Right cardiac atrium (tissue), 5 donors: ENCODE measurements at regions not wholly inside any gene's neighbourhood (a gene's known extent, or its start where the extent isn't known, plus 50 kb on each side); places are given as distances from the start of the nearest gene placed in this dataset.
A peak's percentile ranks its signal among the peaks of the same experiment; 100 is the strongest.

Experiments used
- ATAC-seq, 2 donors: fragments of 200-7000 bp; cut with Tn5 transposase; one replicate each; pipeline versions ENCODE4 v1.8.0 to v1.9.1; 2020; ENCODE audit warnings: moderate library complexity in 2 of 2, mild to moderate bottlenecking in 1 of 2
- DNase-seq, 3 donors: peaks; one replicate each; pipeline ENCODE4 v3.0.0-alpha.2; 2020
- H3K27ac ChIP-seq: one replicate; pipeline ENCODE4 v1.5.1; 2013; ENCODE audit warnings: mild to moderate bottlenecking, low read length, control low read depth, moderate library complexity
- H3K27me3 ChIP-seq: one replicate; pipeline ENCODE4 v1.6.1; 2013; ENCODE audit not compliant: control insufficient read depth, insufficient read depth
- H3K4me1 ChIP-seq: one replicate; pipeline ENCODE4 v1.6.1; 2013; ENCODE audit warnings: low read length; ENCODE audit not compliant: control insufficient read depth, insufficient read depth
- H3K4me3 ChIP-seq: one replicate; pipeline ENCODE4 v1.5.1; 2013; ENCODE audit warnings: low read length, control low read depth
- H3K9me3 ChIP-seq: one replicate; pipeline ENCODE4 v1.6.1; 2013; ENCODE audit warnings: low read length; ENCODE audit not compliant: control insufficient read depth
- WGBS: extraction: QIAGEN DNeasy Blood & Tissue Kit; methylation state at CpG from one replicate; pipeline ENCODE4 v1.1.7; 2013; 5-methylcytosine and 5-hydroxymethylcytosine counted together
- intact Hi-C, 4 donors: fragments of 100-400 bp; cut with DNase I; formaldehyde crosslinking; loops; one replicate each; pipeline versions ENCODE4 v1.11.0 to v1.14.0; 2022 to 2023
- donor health status: healthy with polysubstance abuse.
- donor health status: DM: no; HTN: yes; CAD: no.
- donor health status: DM: no; HTN: no; CAD: no.
- donor health status: DM: no; HTN: yes; CAD: no; lungs with severe emphysema.
- donor health status: DM: yes; HTN: yes; CAD: no.

- intact Hi-C loops, result no loop called here
- Histone ChIP-seq H3K27ac (no peak overlapping the region), H3K4me1 (no peaks in the 10 kb centered on the region), H3K4me3 (no peak overlapping the region), H3K9me3 (no peaks in the 10 kb centered on the region), H3K27me3 (no peaks in the 10 kb centered on the region)
- ATAC-seq (no peak), DNase-seq (no peak)
- 94% methylated on average over 2 of the region's 2 CpGs for WGBS
These were observed 275.7 kb downstream of the TLR4 start for GRCh38 chr9:117979914-117980313.

DNA sequence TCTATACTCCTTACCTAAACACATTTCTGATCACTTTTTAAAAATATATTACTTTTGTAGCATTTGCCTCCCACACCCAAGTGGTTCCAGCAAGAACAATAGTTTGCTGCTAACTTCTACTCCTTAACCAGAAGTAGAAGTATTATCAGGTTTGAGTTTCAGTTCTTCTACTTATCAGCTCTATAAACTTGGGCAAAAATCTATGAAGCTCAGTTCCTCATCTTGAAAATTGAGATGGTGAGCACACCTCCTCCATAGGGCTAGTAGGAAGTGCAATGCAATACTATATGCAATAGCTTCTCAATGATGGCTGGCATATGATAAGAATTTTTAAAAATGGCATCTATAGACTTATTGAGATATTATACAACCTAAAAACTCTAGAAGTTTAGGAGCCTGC, 283.7 kb downstream of the TLR4 start:
- no peaks in the 10 kb centered on the region for H3K27me3 ChIP-seq
- no peak overlapping the region for H3K27ac ChIP-seq
- DNase-seq (no peak), ATAC-seq (no peak)
- no peaks in the 10 kb centered on the region for H3K4me1 ChIP-seq
- no peak overlapping the region for H3K4me3 ChIP-seq
- intact Hi-C loops, result no loop called here
- H3K9me3 ChIP-seq, result no peaks in the 10 kb centered on the region

DNA sequence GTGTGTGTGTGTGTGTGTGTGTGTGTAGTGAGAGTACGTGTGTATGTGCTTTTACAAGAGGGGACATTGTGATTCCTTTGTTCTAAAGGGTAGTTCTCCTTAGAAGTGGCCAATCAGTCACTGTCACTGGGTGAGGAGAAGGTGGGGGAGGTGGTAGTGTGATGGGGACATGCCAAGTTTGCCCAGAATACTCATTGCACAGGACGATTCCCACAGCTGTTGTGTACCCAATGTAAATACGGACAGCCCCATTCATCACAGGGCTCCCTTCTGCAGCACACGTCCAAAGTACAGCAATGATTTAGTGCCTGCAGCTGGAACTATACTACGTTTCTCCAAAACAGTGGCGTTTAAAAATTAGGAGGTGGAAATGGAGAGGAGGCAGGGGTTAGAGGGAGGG, 287.8 kb downstream of the TLR4 start:
- no peaks in the 10 kb centered on the region for H3K27me3 ChIP-seq
- WGBS, result 39% methylated on average over 6 of the region's 6 CpGs
- ATAC-seq (no peak), DNase-seq (no peak)
- no peak overlapping the region for H3K27ac ChIP-seq
- no peaks in the 10 kb centered on the region for H3K4me1 ChIP-seq
- no peak overlapping the region for H3K4me3 ChIP-seq
- H3K9me3 ChIP-seq, result no peaks in the 10 kb centered on the region
- intact Hi-C loops, result no loop called here

GRCh38 chr9:118000581-118000980, 296.4 kb downstream of the TLR4 start:
- H3K4me3 ChIP-seq, result no peak overlapping the region
- no peaks in the 10 kb centered on the region for H3K9me3 ChIP-seq
- H3K4me1 ChIP-seq, result no peaks in the 10 kb centered on the region
- 80% methylated on average over 3 of the region's 3 CpGs for WGBS
- H3K27me3 ChIP-seq, result no peaks in the 10 kb centered on the region
- intact Hi-C loops, result no loop called here
- H3K27ac ChIP-seq, result no peak overlapping the region
- DNase-seq (no peak), ATAC-seq (no peak)

DNA sequence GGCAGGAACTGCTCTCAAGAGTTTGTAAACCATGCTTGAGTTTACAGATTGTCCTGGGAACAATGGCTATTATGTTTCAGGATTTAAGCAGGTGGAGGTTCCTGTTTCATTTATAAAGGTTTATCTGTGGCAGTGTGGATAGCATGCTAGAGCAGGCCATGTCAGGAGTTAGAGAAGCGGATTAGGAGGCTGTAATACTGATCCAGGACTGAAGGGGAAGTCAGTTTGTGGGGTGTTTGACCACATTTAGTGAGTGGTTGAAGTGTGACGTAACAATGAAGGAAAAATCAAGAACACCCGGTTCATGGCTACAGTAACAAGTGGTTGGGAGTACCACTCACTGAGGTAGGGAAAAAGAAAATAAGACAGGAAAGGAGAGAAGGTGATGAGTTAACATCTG, 299.0 kb downstream of the TLR4 start:
- Histone ChIP-seq H3K4me1 (no peaks in the 10 kb centered on the region), H3K9me3 (no peaks in the 10 kb centered on the region), H3K27ac (no peak overlapping the region), H3K4me3 (no peak overlapping the region), H3K27me3 (no peaks in the 10 kb centered on the region)
- DNase-seq, result no peak
- intact Hi-C loops, result no loop called here
- 42% methylated on average over 3 of the region's 3 CpGs for WGBS
- ATAC-seq, result no peak

DNA sequence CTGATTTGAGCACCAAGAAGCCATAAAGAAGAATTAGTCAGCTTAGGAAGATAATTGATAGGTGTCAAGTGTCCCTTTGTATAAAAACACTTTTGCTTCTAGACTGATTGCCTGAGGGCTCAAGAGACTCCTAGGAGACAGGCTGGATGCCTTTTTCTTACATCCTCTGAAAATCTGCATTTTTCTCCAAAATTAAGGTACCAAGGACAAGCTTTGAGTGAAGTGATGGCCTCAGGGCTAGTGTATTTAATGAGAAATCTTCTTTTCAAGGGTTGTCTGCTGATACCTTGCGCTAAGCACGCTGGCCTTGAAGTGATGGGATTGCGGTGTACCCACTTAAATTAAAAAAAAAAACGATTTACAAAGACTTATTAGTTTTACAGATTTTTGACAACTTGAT, 304.0 kb downstream of the TLR4 start:
- WGBS, result 72% methylated on average over 4 of the region's 4 CpGs
- DNase-seq (no peak), ATAC-seq (no peak)
- intact Hi-C loops, result no loop called here
- Histone ChIP-seq H3K9me3 (no peaks in the 10 kb centered on the region), H3K27ac (no peak overlapping the region), H3K27me3 (no peaks in the 10 kb centered on the region), H3K4me1 (no peaks in the 10 kb centered on the region), H3K4me3 (no peak overlapping the region)

- DNase-seq, result no peak
- Histone ChIP-seq H3K27me3 (no peaks in the 10 kb centered on the region), H3K4me1 (no peaks in the 10 kb centered on the region), H3K4me3 (no peak overlapping the region), H3K27ac (no peak overlapping the region), H3K9me3 (no peaks in the 10 kb centered on the region)
- intact Hi-C loops, result no loop called here
- ATAC-seq, result no peak
These were observed 305.4 kb downstream of the TLR4 start for GRCh38 chr9:118009614-118010013.

DNA sequence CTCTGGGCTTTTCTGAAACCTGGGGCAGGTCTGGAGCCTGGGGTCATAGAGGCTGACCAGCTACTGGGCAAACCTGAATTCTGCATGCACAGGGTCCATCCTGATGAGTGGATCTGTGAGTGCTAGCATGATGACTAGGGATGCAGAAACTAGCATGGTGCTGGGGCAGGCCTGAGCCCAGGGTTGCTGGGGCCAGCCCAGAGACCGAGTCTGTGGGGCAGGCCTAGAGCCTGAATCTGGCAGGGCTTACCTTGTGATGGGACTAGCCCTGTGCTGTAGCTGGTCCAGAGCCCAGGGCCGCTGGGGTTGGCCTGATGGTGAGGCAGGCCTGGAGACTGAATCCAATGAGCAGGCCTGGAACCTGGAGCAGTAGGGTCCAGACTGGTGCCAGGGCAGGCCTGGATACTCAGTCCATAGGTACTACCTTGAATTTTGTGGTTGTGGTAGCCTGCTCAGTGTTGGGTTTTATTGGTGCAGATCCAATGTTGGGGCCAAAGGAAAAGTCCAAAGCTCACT, 313.5 kb downstream of the TLR4 start:
- 78% methylated on average over 2 of the region's 2 CpGs for WGBS
- Histone ChIP-seq H3K27me3 (no peaks in the 10 kb centered on the region), H3K4me1 (no peaks in the 10 kb centered on the region), H3K27ac (no peak overlapping the region), H3K9me3 (no peaks in the 10 kb centered on the region), H3K4me3 (no peak overlapping the region)
- DNase-seq, result peak in 2 of 3 donors; percentile 11 to 19
- ATAC-seq, result no peak
- intact Hi-C loops, result no loop called here

DNA sequence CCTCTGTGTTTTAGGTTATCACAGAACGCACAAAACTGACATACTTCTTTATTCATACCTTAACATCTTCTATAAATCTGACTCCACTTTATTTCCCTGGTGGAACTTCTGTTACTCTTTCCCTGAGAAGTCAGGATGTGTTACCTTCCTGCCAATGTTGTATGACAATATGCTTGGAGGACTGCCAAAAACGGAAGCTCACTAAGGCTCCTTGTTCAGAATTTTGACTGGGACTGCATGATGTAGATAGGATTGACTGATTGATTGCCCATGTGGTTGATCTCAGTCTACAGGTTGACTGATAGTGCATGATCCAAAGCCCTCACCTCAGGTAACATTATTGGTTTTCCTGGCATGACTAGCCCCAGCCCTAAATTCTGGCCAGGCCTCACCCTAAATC, 319.4 kb downstream of the TLR4 start:
- intact Hi-C loops, result no loop called here
- Histone ChIP-seq H3K4me1 (no peaks in the 10 kb centered on the region), H3K4me3 (no peak overlapping the region), H3K9me3 (no peaks in the 10 kb centered on the region), H3K27me3 (no peaks in the 10 kb centered on the region), H3K27ac (no peak overlapping the region)
- DNase-seq, result no peak
- ATAC-seq, result no peak
- 33% methylated on average over 2 of the region's 2 CpGs for WGBS

DNA sequence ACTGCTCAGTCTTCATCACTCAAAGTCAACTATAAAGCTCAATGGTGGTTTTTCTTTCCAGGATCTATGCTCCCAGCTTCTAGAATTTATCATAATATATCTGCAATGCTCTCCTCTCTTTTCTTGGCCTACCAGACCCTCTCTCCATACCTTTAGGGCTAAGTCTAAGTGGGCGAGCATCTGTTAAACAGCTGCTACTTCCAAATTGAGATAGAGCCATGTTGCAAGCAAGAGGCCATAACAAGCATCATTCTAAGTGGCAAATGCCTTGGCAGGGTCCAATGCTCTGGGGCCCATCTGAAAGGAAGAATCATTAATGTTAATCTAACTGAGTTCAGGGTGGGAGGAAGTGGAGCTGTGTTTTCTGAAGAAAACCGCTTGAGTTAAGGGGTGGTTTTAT, 324.0 kb downstream of the TLR4 start:
- Histone ChIP-seq H3K4me3 (no peak overlapping the region), H3K4me1 (no peaks in the 10 kb centered on the region), H3K27me3 (no peaks in the 10 kb centered on the region), H3K9me3 (no peaks in the 10 kb centered on the region), H3K27ac (no peak overlapping the region)
- ATAC-seq, result no peak
- 81% methylated on average over 2 of the region's 2 CpGs for WGBS
- intact Hi-C loops, result no loop called here
- no peak for DNase-seq

GRCh38 chr9:118029425-118029824, 325.2 kb downstream of the TLR4 start:
- Histone ChIP-seq H3K4me1 (no peaks in the 10 kb centered on the region), H3K27ac (no peak overlapping the region), H3K4me3 (no peak overlapping the region), H3K9me3 (no peaks in the 10 kb centered on the region), H3K27me3 (no peaks in the 10 kb centered on the region)
- DNase-seq, result no peak
- intact Hi-C loops, result no loop called here
- no peak for ATAC-seq

GRCh38 chr9:118034701-118035100, 330.5 kb downstream of the TLR4 start:
- Histone ChIP-seq H3K27ac (no peak overlapping the region), H3K4me3 (no peak overlapping the region), H3K4me1 (no peaks in the 10 kb centered on the region), H3K9me3 (no peaks in the 10 kb centered on the region), H3K27me3 (no peaks in the 10 kb centered on the region)
- DNase-seq (no peak), ATAC-seq (no peak)
- 56% methylated on average over 1 of the region's 1 CpG for WGBS
- intact Hi-C loops, result no loop called here
